ENCODE measurements at regions not wholly inside any gene's neighbourhood (a gene's known extent, or its start where the extent isn't known, plus 50 kb on each side); places are given as distances from the start of the nearest gene placed in this dataset.

- no peak for TF ChIP-seq CTCF (conservative IDR thresholded peaks at IDR 0.05)
- Histone ChIP-seq H2BK12ac (ENCODE audit: insufficient read length, low read depth, low read length) (no peak overlapping the region), H2AK5ac (ENCODE audit: insufficient read length, low read length) (no peak overlapping the region), H4K91ac (ENCODE audit: insufficient read length, low read depth, low read length) (no peak overlapping the region), H2BK120ac (ENCODE audit: low read depth, low read length, poor library complexity, severe bottlenecking) (no peak overlapping the region), H3K4me2 (ENCODE audit: insufficient read depth, insufficient read length, low read length) (no peak overlapping the region), H2AFZ (ENCODE audit: low read length) (no peak overlapping the region), H3K4me1 (ENCODE audit: insufficient read depth, low read length) (no peaks in the 10 kb centered on the region), H3K27ac (ENCODE audit: insufficient read length, low read depth, low read length) (no peak overlapping the region), H3K56ac (ENCODE audit: insufficient read length, low read depth, low read length) (no peak overlapping the region), H3K79me1 (ENCODE audit: insufficient read depth, low read depth, low read length, poor library complexity, severe bottlenecking) (no peaks in the 10 kb centered on the region), H2BK5ac (ENCODE audit: insufficient read length, low read length) (no peak overlapping the region), H3K9me3 (ENCODE audit: control insufficient read depth, low read depth, low read length) (peaks cover 7% of the 10 kb centered on the region), H3K14ac (ENCODE audit: insufficient read depth, low read length) (no peak overlapping the region), H2BK15ac (ENCODE audit: low read depth, low read length) (no peak overlapping the region), H3K79me2 (ENCODE audit: insufficient read depth, low read length) (no peaks in the 10 kb centered on the region), H3T11ph (ENCODE audit: low read length) (no peak overlapping the region), H4K8ac (replicated peaks; ENCODE audit: insufficient read length, low read depth, low read length) (no peak overlapping the region), H2BK20ac (ENCODE audit: low read depth, low read length, poor library complexity, severe bottlenecking) (no peak overlapping the region), H3K23ac (ENCODE audit: insufficient read length, low read depth, low read length) (no peak overlapping the region), H3K27me3 (ENCODE audit: insufficient read depth, low read length) (no peaks in the 10 kb centered on the region), H3K9ac (ENCODE audit: extremely low read depth, insufficient read length, low read length) (no peak overlapping the region), H3K23me2 (ENCODE audit: insufficient read length, low read depth, low read length, poor library complexity, severe bottlenecking) (no peaks in the 10 kb centered on the region), H4K20me1 (ENCODE audit: control insufficient read depth, insufficient read depth, insufficient read length) (no peaks in the 10 kb centered on the region), H3K4ac (ENCODE audit: low read depth, low read length) (no peak overlapping the region), H3K18ac (ENCODE audit: insufficient read length, low read depth, low read length) (no peak overlapping the region), H4K5ac (ENCODE audit: insufficient read length, low read depth, low read length) (no peak overlapping the region)
- Mint-ChIP-seq H3K27ac (no peak overlapping the region), H3K4me3 (no peak overlapping the region), H3K9me3 (peaks cover 15 to 18% of the 10 kb centered on the region in 2 experiments), H3K27me3 (ENCODE audit: low read depth) (no peaks in the 10 kb centered on the region; the same call in 1 of the 2 replicates), H3K4me1 (peaks cover 5 to 13% of the 10 kb centered on the region in 2 experiments; a peak in 3 of 4 replicates), H3K36me3 (ENCODE audit: insufficient read depth in 1 of 3, low read depth in 3 of 3) (peaks cover 12 to 17% (median 12%) of the 10 kb centered on the region in 3 experiments)
- WGBS (ENCODE audit: extremely low coverage, insufficient read length, low lambda C conversion rate) = no CpG with 5 or more reads among the region's 3 CpGs
- DNase-seq = no peak
These were observed 125.4 kb downstream of the CD24 start for GRCh38 chr6:106849120-106849519.

Measured in H9 (cell line).